ENCODE measurements at regions not wholly inside any gene's neighbourhood (a gene's known extent, or its start where the extent isn't known, plus 50 kb on each side); places are given as distances from the start of the nearest gene placed in this dataset.

- TF ChIP-seq, protein P1, sequence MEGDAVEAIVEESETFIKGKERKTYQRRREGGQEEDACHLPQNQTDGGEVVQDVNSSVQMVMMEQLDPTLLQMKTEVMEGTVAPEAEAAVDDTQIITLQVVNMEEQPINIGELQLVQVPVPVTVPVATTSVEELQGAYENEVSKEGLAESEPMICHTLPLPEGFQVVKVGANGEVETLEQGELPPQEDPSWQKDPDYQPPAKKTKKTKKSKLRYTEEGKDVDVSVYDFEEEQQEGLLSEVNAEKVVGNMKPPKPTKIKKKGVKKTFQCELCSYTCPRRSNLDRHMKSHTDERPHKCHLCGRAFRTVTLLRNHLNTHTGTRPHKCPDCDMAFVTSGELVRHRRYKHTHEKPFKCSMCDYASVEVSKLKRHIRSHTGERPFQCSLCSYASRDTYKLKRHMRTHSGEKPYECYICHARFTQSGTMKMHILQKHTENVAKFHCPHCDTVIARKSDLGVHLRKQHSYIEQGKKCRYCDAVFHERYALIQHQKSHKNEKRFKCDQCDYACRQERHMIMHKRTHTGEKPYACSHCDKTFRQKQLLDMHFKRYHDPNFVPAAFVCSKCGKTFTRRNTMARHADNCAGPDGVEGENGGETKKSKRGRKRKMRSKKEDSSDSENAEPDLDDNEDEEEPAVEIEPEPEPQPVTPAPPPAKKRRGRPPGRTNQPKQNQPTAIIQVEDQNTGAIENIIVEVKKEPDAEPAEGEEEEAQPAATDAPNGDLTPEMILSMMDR (conservative IDR thresholded peaks at IDR 0.05; ENCODE audit: low read length), result no peak
- no peak for TF ChIP-seq EZH2phosphoT487 (IDR thresholded peaks at IDR 0.05; ENCODE audit: borderline replicate concordance, low read depth, low read length)
These were observed 429.9 kb downstream of the CD83 start for GRCh38 chr6:14547284-14547998.
